GM12878 (cell line): ENCODE measurements at regions not wholly inside any gene's neighbourhood (a gene's known extent, or its start where the extent isn't known, plus 50 kb on each side); places are given as distances from the start of the nearest gene placed in this dataset.

Experiments
- ATAC-seq: fragments of 200-7000 bp; cut with Tn5 transposase; 3 replicates; pipeline ENCODE4 v1.9.1; 2020; ENCODE audit warnings: mild to moderate bottlenecking, moderate library complexity
- BruUV-seq: library from RNA; stranded (reverse); fragments of 400-500 nt; replicated peaks from 2 replicates; lab custom pipeline; 2021; lab: Mats Ljungman, UMichigan
- CTCF ChIA-PET: fragments of 300-600 bp; sonication (Branson Sonifier 250); formaldehyde crosslinking; extraction: SDS; loops from one replicate; lab custom pipeline; 2021; ENCODE audit warnings: inconsistent platforms; lab: Yijun Ruan, JAX
- POLR2A ChIA-PET: fragments of 350-600 bp; formaldehyde crosslinking; extraction: SDS; loops from one replicate; lab custom pipeline; 2021; ENCODE audit warnings: inconsistent platforms; lab: Charles Lee
- RAD21 ChIA-PET: fragments of 300-600 bp; sonication (Branson Sonifier 250); formaldehyde crosslinking; loops from one replicate; lab custom pipeline; 2023; ENCODE audit warnings: antibody characterized with exemption; ENCODE audit not compliant: unreplicated experiment; lab: Charles Lee
- SMC1A ChIA-PET: fragments of 300-600 bp; sonication (Branson Sonifier 250); formaldehyde crosslinking; loops from one replicate; lab custom pipeline; 2023; ENCODE audit not compliant: unreplicated experiment, uncharacterized antibody; lab: Charles Lee
- DNase-seq: peaks from one replicate; pipeline ENCODE4 v3.0.0-alpha.2; 2011; ENCODE audit warnings: low read depth, low spot score
- FAIRE-seq: peaks from 3 replicates; lab custom pipeline; 2011; peaks lifted over from hg19 to GRCh38; lab: Jason Lieb, UNC
- H2AFZ ChIP-seq: 2 replicates; pipeline ENCODE4 v1.6.0; 2011; ENCODE audit warnings: low read depth, low read length, control low read depth; ENCODE audit not compliant: control insufficient read depth
- H3K27ac ChIP-seq: 2 replicates; pipeline ENCODE4 v1.5.1; 2011; ENCODE audit warnings: control low read depth; ENCODE audit not compliant: control insufficient read depth, insufficient read depth
- H3K27me3 ChIP-seq, 2 experiments: replicated peaks in 1 of 2; 2 replicates each; pipeline versions ENCODE4 v1.6.0 to v1.6.1; 2011; ENCODE audit warnings: low read length in 1 of 2; ENCODE audit not compliant: control insufficient read depth in 2 of 2, insufficient read depth in 2 of 2
- H3K36me3 ChIP-seq, 2 experiments: 2 replicates each; pipeline ENCODE4 v1.5.1; 2011; ENCODE audit warnings: low read length in 1 of 2; ENCODE audit not compliant: control insufficient read depth in 2 of 2, insufficient read depth in 2 of 2
- H3K4me1 ChIP-seq: 2 replicates; pipeline ENCODE4 v1.6.1; 2011; ENCODE audit warnings: mild to moderate bottlenecking, low read length, moderate library complexity, mixed read lengths; ENCODE audit not compliant: control insufficient read depth, insufficient read depth
- H3K4me2 ChIP-seq: 2 replicates; pipeline ENCODE4 v1.6.0; 2011; ENCODE audit warnings: control low read depth; ENCODE audit not compliant: control insufficient read depth, insufficient read depth
- H3K4me3 ChIP-seq: fragments of 200-600 bp; sonication (generic); 2 replicates; pipeline ENCODE4 v1.5.1; 2016
- H3K79me2 ChIP-seq: 2 replicates; pipeline ENCODE4 v1.6.0; 2011; ENCODE audit warnings: low read length; ENCODE audit not compliant: control insufficient read depth, insufficient read depth
- H3K9ac ChIP-seq: 2 replicates; pipeline ENCODE4 v1.8.0; 2011; ENCODE audit warnings: low read length, control low read depth, mixed read lengths; ENCODE audit not compliant: control insufficient read depth, insufficient read depth
- H3K9me3 ChIP-seq: replicated peaks from 3 replicates; pipeline ENCODE4 v1.5.1; 2011; ENCODE audit warnings: mild to moderate bottlenecking, low read length; ENCODE audit not compliant: control insufficient read depth, insufficient read depth
- H4K20me1 ChIP-seq: 2 replicates; pipeline ENCODE4 v1.6.0; 2011; ENCODE audit not compliant: control insufficient read depth, insufficient read depth
- CHD1 ChIP-seq: IDR thresholded peaks from 2 replicates; pipeline ENCODE4 v1.6.1; 2012; ENCODE audit warnings: low read depth, low read length, improper control_type of control experiment
- FOXM1 ChIP-seq: IDR thresholded peaks from 2 replicates; pipeline ENCODE4 v1.6.1; 2012; ENCODE audit warnings: low read depth, mild to moderate bottlenecking, inconsistent platforms, low read length, moderate library complexity
- JUNB ChIP-seq: IDR thresholded peaks from 2 replicates; pipeline ENCODE4 v1.6.1; 2016; ENCODE audit warnings: antibody characterized with exemption, mild to moderate bottlenecking
- KDM1A ChIP-seq: fragments of 200-600 bp; sonication (generic); IDR thresholded peaks from 2 replicates; pipeline ENCODE4 v1.6.1; 2016; ENCODE audit warnings: borderline replicate concordance
- NFYA ChIP-seq: IDR thresholded peaks from 2 replicates; pipeline ENCODE4 v1.6.1; 2011; ENCODE audit warnings: low read depth, mild to moderate bottlenecking, low read length, improper control_type of control experiment, borderline replicate concordance
- PAX8 ChIP-seq: fragments of 450-650 bp; IDR thresholded peaks from 2 replicates; pipeline ENCODE4 v1.6.1; 2017; ENCODE audit warnings: mild to moderate bottlenecking, moderate library complexity
- RAD21 ChIP-seq: IDR thresholded peaks from 2 replicates; pipeline ENCODE4 v1.6.1; 2011; ENCODE audit warnings: mild to moderate bottlenecking, low read depth, low read length, moderate library complexity; ENCODE audit not compliant: insufficient read depth
- RFX5 ChIP-seq: IDR thresholded peaks from 2 replicates; pipeline ENCODE4 v1.6.1; 2011; ENCODE audit warnings: low read depth, low read length, improper control_type of control experiment
- SMARCA5 ChIP-seq: fragments of 450-650 bp; IDR thresholded peaks from 2 replicates; pipeline ENCODE4 v1.6.1; 2017; ENCODE audit warnings: mild to moderate bottlenecking
- YBX1 ChIP-seq: fragments of 450-650 bp; IDR thresholded peaks from 2 replicates; pipeline ENCODE4 v1.6.1; 2016; ENCODE audit warnings: antibody characterized with exemption
- WGBS: methylation state at CpG from one replicate; pipeline ENCODE4 v1.1.6; 2016; ENCODE audit warnings: low lambda C conversion rate; ENCODE audit not compliant: insufficient replicate concordance, insufficient coverage; ENCODE audit errors: missing lambda C conversion rate; 5-methylcytosine and 5-hydroxymethylcytosine counted together
- in situ Hi-C: fragments of 300-500 bp; cut with MboI; formaldehyde crosslinking; loops from 9 replicates; pipeline ENCODE4 v1.14.3; 2018; ENCODE audit warnings: mixed read lengths
- intact Hi-C: fragments of 100-400 bp; cut with micrococcal nuclease; formaldehyde crosslinking; loops from one replicate; pipeline ENCODE4 v1.14.2; 2022; ENCODE audit not compliant: unreplicated experiment
- TF ChIP-seq, protein P1 (sequence below): IDR thresholded peaks from 2 replicates; pipeline ENCODE4 v1.6.1; 2012; ENCODE audit warnings: low read depth, low read length, improper control_type of control experiment
- TF ChIP-seq, protein P2 (sequence below): fragments of 450-650 bp; IDR thresholded peaks from 2 replicates; pipeline ENCODE4 v1.6.1; 2017; ENCODE audit warnings: antibody characterized with exemption, mild to moderate bottlenecking, moderate library complexity

DNA sequence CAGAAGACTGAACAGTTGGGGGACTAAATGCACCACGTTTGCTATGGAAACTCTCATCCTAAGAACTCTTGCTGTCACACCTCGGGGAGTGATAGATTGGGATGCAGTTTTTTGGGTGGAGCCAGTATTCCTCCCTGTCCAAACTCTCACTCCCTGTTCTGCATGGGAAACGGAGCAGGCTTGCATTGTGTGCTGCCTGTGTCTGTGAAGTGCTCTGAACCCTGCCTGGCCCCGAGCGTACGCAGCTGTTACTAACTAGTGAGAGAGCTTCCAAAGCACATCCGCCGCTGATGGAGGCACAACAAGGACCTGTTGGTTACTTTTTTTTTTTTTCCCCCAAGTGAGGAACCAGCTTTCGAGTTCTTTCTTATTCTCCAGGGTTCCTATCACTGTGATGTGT is 195.5 kb downstream of the ANAPC1 start:
- DNase-seq (no peak), FAIRE-seq (no peak), ATAC-seq (no peak)
- ChIA-PET SMC1A (interaction anchor here (0.6 kb wide), 1 partner anchor 56 kb away, joined by 3 read pairs; no protein-coding TSS in a partner anchor), POLR2A (interaction anchor here (0.6 kb wide), 1 partner anchor 804 kb away, joined by 3 read pairs; no protein-coding TSS in a partner anchor), CTCF (no interaction called here), RAD21 (no interaction called here)
- BruUV-seq, result no TSS peak
- in situ Hi-C loops, result loop anchor here (25.0 kb wide), 1 partner anchor 1526 kb away; no protein-coding TSS in a partner anchor
- no peak overlapping the region for H3K4me2 ChIP-seq
- H3K27me3 ChIP-seq, result no peaks in the 10 kb centered on the region; a peak in 2 of 4 replicates
- H3K36me3 ChIP-seq, result no peaks in the 10 kb centered on the region
- no peak overlapping the region for H2AFZ ChIP-seq
- H3K4me3 ChIP-seq, result no peak overlapping the region
- no peaks in the 10 kb centered on the region for H3K79me2 ChIP-seq
- TF ChIP-seq RFX5 (no peak), NFYA (no peak), RAD21 (no peak), YBX1 (no peak), CHD1 (no peak), SMARCA5 (no peak), FOXM1 (no peak), KDM1A (no peak), JUNB (no peak), PAX8 (no peak)
- TF ChIP-seq, protein P1, sequence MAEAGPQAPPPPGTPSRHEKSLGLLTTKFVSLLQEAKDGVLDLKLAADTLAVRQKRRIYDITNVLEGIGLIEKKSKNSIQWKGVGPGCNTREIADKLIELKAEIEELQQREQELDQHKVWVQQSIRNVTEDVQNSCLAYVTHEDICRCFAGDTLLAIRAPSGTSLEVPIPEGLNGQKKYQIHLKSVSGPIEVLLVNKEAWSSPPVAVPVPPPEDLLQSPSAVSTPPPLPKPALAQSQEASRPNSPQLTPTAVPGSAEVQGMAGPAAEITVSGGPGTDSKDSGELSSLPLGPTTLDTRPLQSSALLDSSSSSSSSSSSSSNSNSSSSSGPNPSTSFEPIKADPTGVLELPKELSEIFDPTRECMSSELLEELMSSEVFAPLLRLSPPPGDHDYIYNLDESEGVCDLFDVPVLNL, result no peak
- TF ChIP-seq, protein P2, sequence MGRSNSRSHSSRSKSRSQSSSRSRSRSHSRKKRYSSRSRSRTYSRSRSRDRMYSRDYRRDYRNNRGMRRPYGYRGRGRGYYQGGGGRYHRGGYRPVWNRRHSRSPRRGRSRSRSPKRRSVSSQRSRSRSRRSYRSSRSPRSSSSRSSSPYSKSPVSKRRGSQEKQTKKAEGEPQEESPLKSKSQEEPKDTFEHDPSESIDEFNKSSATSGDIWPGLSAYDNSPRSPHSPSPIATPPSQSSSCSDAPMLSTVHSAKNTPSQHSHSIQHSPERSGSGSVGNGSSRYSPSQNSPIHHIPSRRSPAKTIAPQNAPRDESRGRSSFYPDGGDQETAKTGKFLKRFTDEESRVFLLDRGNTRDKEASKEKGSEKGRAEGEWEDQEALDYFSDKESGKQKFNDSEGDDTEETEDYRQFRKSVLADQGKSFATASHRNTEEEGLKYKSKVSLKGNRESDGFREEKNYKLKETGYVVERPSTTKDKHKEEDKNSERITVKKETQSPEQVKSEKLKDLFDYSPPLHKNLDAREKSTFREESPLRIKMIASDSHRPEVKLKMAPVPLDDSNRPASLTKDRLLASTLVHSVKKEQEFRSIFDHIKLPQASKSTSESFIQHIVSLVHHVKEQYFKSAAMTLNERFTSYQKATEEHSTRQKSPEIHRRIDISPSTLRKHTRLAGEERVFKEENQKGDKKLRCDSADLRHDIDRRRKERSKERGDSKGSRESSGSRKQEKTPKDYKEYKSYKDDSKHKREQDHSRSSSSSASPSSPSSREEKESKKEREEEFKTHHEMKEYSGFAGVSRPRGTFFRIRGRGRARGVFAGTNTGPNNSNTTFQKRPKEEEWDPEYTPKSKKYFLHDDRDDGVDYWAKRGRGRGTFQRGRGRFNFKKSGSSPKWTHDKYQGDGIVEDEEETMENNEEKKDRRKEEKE, result no peak
- H3K4me1 ChIP-seq, result no peaks in the 10 kb centered on the region
- H3K9ac ChIP-seq, result no peak overlapping the region
- no peaks in the 10 kb centered on the region for H3K9me3 ChIP-seq
- 58% methylated on average over 9 of the region's 9 CpGs for WGBS
- intact Hi-C loops, result no loop called here
- H4K20me1 ChIP-seq, result no peaks in the 10 kb centered on the region
- no peak overlapping the region for H3K27ac ChIP-seq
